Trophoblast cell (in vitro differentiated cells and primary cell): ENCODE measurements at regions not wholly inside any gene's neighbourhood (a gene's known extent, or its start where the extent isn't known, plus 50 kb on each side); places are given as distances from the start of the nearest gene placed in this dataset.

Source experiments
- DNase-seq, 2 donors: peaks; one replicate each; pipeline ENCODE4 v3.0.0-alpha.2; 2016
- H2AFZ ChIP-seq: 2 replicates; pipeline ENCODE4 v1.6.1; 2013; ENCODE audit warnings: low read length, moderate library complexity, mild to moderate bottlenecking; ENCODE audit not compliant: insufficient read depth, poor library complexity
- H2AK5ac ChIP-seq: 2 replicates; pipeline ENCODE4 v1.6.1; 2013; ENCODE audit warnings: mild to moderate bottlenecking, low read length
- H2BK120ac ChIP-seq: 2 replicates; pipeline ENCODE4 v1.6.1; 2013; ENCODE audit warnings: low read length, mild to moderate bottlenecking, moderate library complexity; ENCODE audit not compliant: insufficient read depth, poor library complexity
- H2BK12ac ChIP-seq: 2 replicates; pipeline ENCODE4 v1.6.1; 2013; ENCODE audit warnings: mild to moderate bottlenecking, low read length, moderate library complexity
- H2BK5ac ChIP-seq: 2 replicates; pipeline ENCODE4 v1.6.1; 2013; ENCODE audit warnings: low read length, low read depth, moderate library complexity, mild to moderate bottlenecking; ENCODE audit not compliant: poor library complexity
- H3K14ac ChIP-seq: 2 replicates; pipeline ENCODE4 v1.6.1; 2013; ENCODE audit warnings: mild to moderate bottlenecking, low read length
- H3K18ac ChIP-seq: 2 replicates; pipeline ENCODE4 v1.6.1; 2013; ENCODE audit warnings: mild to moderate bottlenecking, low read length
- H3K23ac ChIP-seq: 2 replicates; pipeline ENCODE4 v1.6.1; 2013; ENCODE audit warnings: low read length
- H3K27ac ChIP-seq: 2 replicates; pipeline ENCODE4 v1.5.1; 2013; ENCODE audit warnings: low read depth, mild to moderate bottlenecking, inconsistent platforms, low read length, moderate library complexity
- H3K27me3 ChIP-seq: 2 replicates; pipeline ENCODE4 v1.6.1; 2013; ENCODE audit warnings: inconsistent platforms, mild to moderate bottlenecking, low read length, moderate library complexity; ENCODE audit not compliant: insufficient read depth
- H3K36me3 ChIP-seq, 2 experiments: 1 replicate in 1 of 2; 2 replicates in 1 of 2; pipeline ENCODE4 v1.6.1; 2013; ENCODE audit warnings: low read length in 2 of 2, mild to moderate bottlenecking in 2 of 2, moderate library complexity in 1 of 2; ENCODE audit not compliant: insufficient read depth in 2 of 2, control insufficient read depth in 1 of 2
- H3K4ac ChIP-seq: 2 replicates; pipeline ENCODE4 v1.6.1; 2013; ENCODE audit warnings: low read depth, mild to moderate bottlenecking, low read length, moderate library complexity
- H3K4me1 ChIP-seq, 2 experiments: 1 replicate in 1 of 2; 2 replicates in 1 of 2; pipeline ENCODE4 v1.6.1; 2013; ENCODE audit warnings: low read length in 2 of 2, mild to moderate bottlenecking in 2 of 2, moderate library complexity in 1 of 2; ENCODE audit not compliant: insufficient read depth in 2 of 2, control insufficient read depth in 1 of 2
- H3K4me2 ChIP-seq: 2 replicates; pipeline ENCODE4 v1.6.1; 2013; ENCODE audit warnings: inconsistent platforms, mild to moderate bottlenecking, low read length, moderate library complexity
- H3K4me3 ChIP-seq: 2 replicates; pipeline ENCODE4 v1.5.1; 2013; ENCODE audit warnings: mild to moderate bottlenecking, low read depth, low read length, inconsistent platforms
- H3K79me1 ChIP-seq: one replicate; pipeline ENCODE4 v1.6.1; 2013; ENCODE audit warnings: low read length
- H3K79me2 ChIP-seq: 2 replicates; pipeline ENCODE4 v1.6.1; 2013; ENCODE audit warnings: low read length, mild to moderate bottlenecking; ENCODE audit not compliant: control insufficient read depth, insufficient read depth, poor library complexity
- H3K9ac ChIP-seq: 2 replicates; pipeline ENCODE4 v1.6.1; 2013; ENCODE audit warnings: mild to moderate bottlenecking, low read length
- H3K9me3 ChIP-seq: 2 replicates; pipeline ENCODE4 v1.6.1; 2013; ENCODE audit warnings: low read depth, mild to moderate bottlenecking, control low read depth, inconsistent platforms, low read length; ENCODE audit not compliant: insufficient read depth
- H4K12ac ChIP-seq: 2 replicates; pipeline ENCODE4 v1.6.1; 2013; ENCODE audit warnings: low read depth, mild to moderate bottlenecking, low read length, moderate library complexity
- H4K8ac ChIP-seq: 2 replicates; pipeline ENCODE4 v1.6.1; 2013; ENCODE audit warnings: low read depth, mild to moderate bottlenecking, low read length, moderate library complexity
- H4K91ac ChIP-seq: one replicate; pipeline ENCODE4 v1.6.1; 2013; ENCODE audit warnings: low read depth, mild to moderate bottlenecking, low read length, moderate library complexity
- WGBS: extraction: QIAGEN DNeasy Blood & Tissue Kit; methylation state at CpG from one replicate; pipeline ENCODE4 v1.1.7; 2013; ENCODE audit warnings: missing lambda C conversion rate; ENCODE audit not compliant: insufficient read length, insufficient coverage; ENCODE audit errors: extremely low coverage; 5-methylcytosine and 5-hydroxymethylcytosine counted together

GRCh38 chr5:74432721-74433120 lies 207.8 kb downstream of the ENC1 start:
- Histone ChIP-seq H3K4me2 (no peak overlapping the region), H3K27ac (no peak overlapping the region), H3K4me1 (peaks cover 7% of the 10 kb centered on the region in 2 experiments), H2BK120ac (peak overlapping the region; percentile 49), H4K12ac (no peak overlapping the region), H3K9ac (no peak overlapping the region), H3K79me2 (no peaks in the 10 kb centered on the region), H2BK5ac (no peak overlapping the region), H3K27me3 (no peaks in the 10 kb centered on the region), H3K9me3 (peaks cover 3% of the 10 kb centered on the region), H3K23ac (no peak overlapping the region), H3K79me1 (peaks cover 10% of the 10 kb centered on the region), H3K4ac (no peak overlapping the region), H3K14ac (no peak overlapping the region), H3K4me3 (no peak overlapping the region), H3K36me3 (no peaks in the 10 kb centered on the region), H4K91ac (no peak overlapping the region), H3K18ac (no peak overlapping the region), H2AK5ac (peak overlapping the region; percentile 58), H4K8ac (no peak overlapping the region), H2AFZ (no peak overlapping the region), H2BK12ac (no peak overlapping the region)
- WGBS = no CpG with 5 or more reads among the region's 4 CpGs
- DNase-seq = no peak

DNA sequence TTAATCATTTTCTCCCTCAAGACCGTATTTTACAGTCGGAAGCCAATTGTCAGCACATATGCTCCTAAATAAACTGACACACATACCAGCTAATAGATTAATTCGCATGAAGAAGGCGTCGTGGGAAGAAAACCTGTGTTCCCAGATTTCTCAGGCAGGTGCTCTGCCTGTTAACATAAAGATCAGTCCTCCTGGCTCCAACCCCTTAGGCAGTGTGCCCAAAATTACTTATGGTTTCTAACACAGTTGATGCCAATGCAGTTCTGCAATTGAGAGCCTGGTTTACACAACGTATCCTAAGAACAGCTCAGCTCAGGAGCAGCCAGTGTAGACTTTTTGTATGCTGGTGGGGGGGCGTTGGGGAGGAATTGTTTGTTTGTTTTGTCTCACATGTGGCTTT lies 208.3 kb downstream of the ENC1 start:
- no CpG with 5 or more reads among the region's 7 CpGs for WGBS
- Histone ChIP-seq H3K36me3 (no peaks in the 10 kb centered on the region), H3K4me3 (no peak overlapping the region), H2BK12ac (no peak overlapping the region), H3K4me1 (peaks cover 7 to 9% of the 10 kb centered on the region in 2 experiments), H2BK5ac (no peak overlapping the region), H2AFZ (no peak overlapping the region), H3K79me2 (no peaks in the 10 kb centered on the region), H4K91ac (no peak overlapping the region), H3K4ac (no peak overlapping the region), H3K9me3 (peaks cover 3% of the 10 kb centered on the region), H2BK120ac (no peak overlapping the region), H3K27me3 (no peaks in the 10 kb centered on the region), H3K23ac (no peak overlapping the region), H3K9ac (no peak overlapping the region), H4K12ac (no peak overlapping the region), H4K8ac (no peak overlapping the region), H3K14ac (no peak overlapping the region), H2AK5ac (no peak overlapping the region), H3K79me1 (peaks cover 10% of the 10 kb centered on the region), H3K27ac (no peak overlapping the region), H3K18ac (no peak overlapping the region), H3K4me2 (no peak overlapping the region)
- no peak for DNase-seq

DNA sequence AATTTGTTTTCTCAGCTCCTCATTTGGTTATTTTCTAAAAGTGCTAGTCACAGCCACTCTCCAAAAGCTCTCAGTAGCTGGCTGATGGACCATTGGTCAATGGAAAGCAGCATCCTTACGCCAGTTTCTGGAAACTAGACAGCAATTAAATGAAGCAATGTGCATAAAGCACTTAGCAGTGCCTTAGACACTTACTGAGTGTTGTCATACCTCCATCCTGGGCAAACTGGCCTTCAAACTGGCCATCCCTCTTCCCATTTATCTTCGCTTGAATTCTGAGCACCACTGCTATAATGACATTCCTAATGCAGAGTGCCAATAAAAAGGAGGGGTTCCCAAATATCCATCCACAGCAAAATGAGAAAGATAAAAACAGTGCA lies 209.2 kb downstream of the ENC1 start:
- no peak overlapping the region for H2AFZ ChIP-seq
- H3K14ac ChIP-seq = no peak overlapping the region
- no peaks in the 10 kb centered on the region for H3K79me2 ChIP-seq
- H3K4me1 ChIP-seq = peaks cover 7 to 9% of the 10 kb centered on the region in 2 experiments
- no peak overlapping the region for H2BK12ac ChIP-seq
- WGBS = no CpG with 5 or more reads among the region's 2 CpGs
- H3K36me3 ChIP-seq = no peaks in the 10 kb centered on the region
- H3K23ac ChIP-seq = no peak overlapping the region
- H3K4me3 ChIP-seq = no peak overlapping the region
- no peak overlapping the region for H4K8ac ChIP-seq
- H3K4me2 ChIP-seq = no peak overlapping the region
- peaks cover 13% of the 10 kb centered on the region for H3K79me1 ChIP-seq
- no peak overlapping the region for H3K9ac ChIP-seq
- no peak for DNase-seq
- peaks cover 3% of the 10 kb centered on the region for H3K9me3 ChIP-seq
- peak overlapping the region; percentile 71 for H2BK120ac ChIP-seq
- H3K4ac ChIP-seq = peak overlapping the region; percentile 21
- peak overlapping the region; percentile 12 for H2AK5ac ChIP-seq
- no peak overlapping the region for H2BK5ac ChIP-seq
- H4K12ac ChIP-seq = no peak overlapping the region
- no peaks in the 10 kb centered on the region for H3K27me3 ChIP-seq
- H3K27ac ChIP-seq = no peak overlapping the region
- H4K91ac ChIP-seq = peak overlapping the region; percentile 55
- no peak overlapping the region for H3K18ac ChIP-seq

DNA sequence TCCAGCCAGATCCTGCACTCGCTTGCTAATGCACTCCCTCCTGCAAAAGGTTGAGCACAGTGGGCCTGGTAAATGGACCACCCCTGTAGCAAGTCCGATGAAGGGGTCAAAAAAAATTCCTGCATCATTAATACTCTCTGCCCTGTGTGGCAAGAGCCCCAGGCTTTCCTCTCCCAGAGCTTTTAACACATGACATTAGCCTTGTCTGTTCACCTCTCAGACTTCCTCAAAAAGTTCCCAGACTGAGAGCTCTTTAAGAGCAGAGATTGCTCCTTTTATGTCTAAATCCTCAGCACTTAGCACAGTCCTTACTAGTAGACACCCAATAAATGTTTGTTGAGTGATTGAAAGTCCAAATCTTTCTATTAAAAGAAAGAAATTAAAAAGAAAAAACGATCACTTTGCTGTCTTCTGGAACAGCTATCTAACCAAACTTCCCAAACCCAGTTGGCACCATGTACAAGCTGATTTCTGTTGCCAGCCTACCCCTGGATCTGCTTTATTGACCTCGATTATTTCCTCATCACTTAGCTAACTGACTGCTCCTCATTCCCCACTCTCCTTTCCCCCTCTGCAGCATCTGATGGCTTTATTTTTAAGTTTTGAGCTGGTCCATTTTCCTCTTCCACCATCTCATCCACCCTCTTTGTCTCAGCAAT lies 209.8 kb downstream of the ENC1 start:
- no CpG with 5 or more reads among the region's 4 CpGs for WGBS
- peak overlapping the region; percentile 76 for H2AK5ac ChIP-seq
- DNase-seq = no peak

More for the DNA sequence above, 209.8 kb downstream of the ENC1 start:
- no peaks in the 10 kb centered on the region for H3K36me3 ChIP-seq
- H3K18ac ChIP-seq = no peak overlapping the region
- H3K4me1 ChIP-seq = peaks cover 7 to 9% of the 10 kb centered on the region in 2 experiments
- peak overlapping the region; percentile 40 for H3K27ac ChIP-seq
- no peak overlapping the region for H3K14ac ChIP-seq
- peak overlapping the region; percentile 71 for H2BK120ac ChIP-seq
- no peak overlapping the region for H3K4me2 ChIP-seq
- no peak overlapping the region for H2BK5ac ChIP-seq
- peak overlapping the region; percentile 55 for H4K91ac ChIP-seq
- H2BK12ac ChIP-seq = peak overlapping the region; percentile 83
- no peak overlapping the region for H3K4ac ChIP-seq
- peaks cover 13% of the 10 kb centered on the region for H3K79me1 ChIP-seq
- no peak overlapping the region for H3K9ac ChIP-seq
- H4K12ac ChIP-seq = no peak overlapping the region
- peak overlapping the region; percentile 40 for H4K8ac ChIP-seq
- no peak overlapping the region for H3K4me3 ChIP-seq
- H3K27me3 ChIP-seq = no peaks in the 10 kb centered on the region
- peaks cover 3% of the 10 kb centered on the region for H3K9me3 ChIP-seq
- H3K79me2 ChIP-seq = no peaks in the 10 kb centered on the region
- no peak overlapping the region for H3K23ac ChIP-seq
- H2AFZ ChIP-seq = no peak overlapping the region
